ENCODE measurements at regions not wholly inside any gene's neighbourhood (a gene's known extent, or its start where the extent isn't known, plus 50 kb on each side); places are given as distances from the start of the nearest gene placed in this dataset.

GRCh38 chr3:166902374-166902773 is 477.7 kb downstream of the ZBBX start:
- ChIA-PET CTCF (no interaction called here), POLR2A (no interaction called here)
- no peaks in the 10 kb centered on the region for H3K27me3 ChIP-seq (ENCODE audit: control insufficient read depth, insufficient read depth, low read length)
- no peak overlapping the region for H3K27ac ChIP-seq (ENCODE audit: low read depth, low read length)
- no peak for DNase-seq (ENCODE audit: low read depth, low spot score)
- TF ChIP-seq CTCF (IDR thresholded peaks at IDR 0.05; ENCODE audit: low read depth, low read length), result no peak
- no peaks in the 10 kb centered on the region for H3K9me3 ChIP-seq (ENCODE audit: control insufficient read depth, insufficient read depth, low read length)
- H3K4me3 ChIP-seq (ENCODE audit: low read depth, low read length), result no peak overlapping the region

GRCh38 chr3:166900866-166901577 is 479.1 kb downstream of the ZBBX start:
- ChIA-PET CTCF (interaction anchor here (0.7 kb wide), 1 partner anchor 10 kb away, joined by 3 read pairs; no protein-coding TSS in a partner anchor), POLR2A (no interaction called here)
- Histone ChIP-seq H3K27me3 (ENCODE audit: control insufficient read depth, insufficient read depth, low read length) (no peaks in the 10 kb centered on the region), H3K9me3 (ENCODE audit: control insufficient read depth, insufficient read depth, low read length) (no peaks in the 10 kb centered on the region), H3K27ac (ENCODE audit: low read depth, low read length) (no peak overlapping the region), H3K4me3 (ENCODE audit: low read depth, low read length) (no peak overlapping the region)
- TF ChIP-seq CTCF (IDR thresholded peaks at IDR 0.05; ENCODE audit: low read depth, low read length), result no peak
- DNase-seq (ENCODE audit: low read depth, low spot score), result no peak

- ChIA-PET POLR2A (no interaction called here), CTCF (interaction anchor here (0.6 kb wide), 1 partner anchor 36 kb away, joined by 3 read pairs; no protein-coding TSS in a partner anchor)
- no peak for TF ChIP-seq CTCF (IDR thresholded peaks at IDR 0.05; ENCODE audit: low read depth, low read length)
- no peak for DNase-seq (ENCODE audit: low read depth, low spot score)
- Histone ChIP-seq H3K27me3 (ENCODE audit: control insufficient read depth, insufficient read depth, low read length) (no peaks in the 10 kb centered on the region), H3K4me3 (ENCODE audit: low read depth, low read length) (no peak overlapping the region), H3K9me3 (ENCODE audit: control insufficient read depth, insufficient read depth, low read length) (no peaks in the 10 kb centered on the region), H3K27ac (ENCODE audit: low read depth, low read length) (no peak overlapping the region)
These were observed 482.3 kb downstream of the ZBBX start for GRCh38 chr3:166897811-166898210.

GRCh38 chr3:166889241-166889640 is 490.9 kb downstream of the ZBBX start:
- ChIA-PET POLR2A (no interaction called here), CTCF (no interaction called here)
- H3K9me3 ChIP-seq (ENCODE audit: control insufficient read depth, insufficient read depth, low read length), result no peaks in the 10 kb centered on the region
- H3K27ac ChIP-seq (ENCODE audit: low read depth, low read length), result no peak overlapping the region
- H3K27me3 ChIP-seq (ENCODE audit: control insufficient read depth, insufficient read depth, low read length), result no peaks in the 10 kb centered on the region
- no peak for TF ChIP-seq CTCF (IDR thresholded peaks at IDR 0.05; ENCODE audit: low read depth, low read length)
- H3K4me3 ChIP-seq (ENCODE audit: low read depth, low read length), result no peak overlapping the region
- no peak for DNase-seq (ENCODE audit: low read depth, low spot score)

GRCh38 chr3:166879661-166880060 is 500.4 kb downstream of the ZBBX start:
- H3K4me3 ChIP-seq (ENCODE audit: low read depth, low read length), result no peak overlapping the region
- no peak overlapping the region for H3K27ac ChIP-seq (ENCODE audit: low read depth, low read length)
- ChIA-PET POLR2A (no interaction called here), CTCF (no interaction called here)
- TF ChIP-seq CTCF (IDR thresholded peaks at IDR 0.05; ENCODE audit: low read depth, low read length), result no peak
- no peaks in the 10 kb centered on the region for H3K27me3 ChIP-seq (ENCODE audit: control insufficient read depth, insufficient read depth, low read length)
- DNase-seq (ENCODE audit: low read depth, low spot score), result no peak
- no peaks in the 10 kb centered on the region for H3K9me3 ChIP-seq (ENCODE audit: control insufficient read depth, insufficient read depth, low read length)

Data from AG04450 (cell line).